GM13976 (cell line): ENCODE measurements at regions not wholly inside any gene's neighbourhood (a gene's known extent, or its start where the extent isn't known, plus 50 kb on each side); places are given as distances from the start of the nearest gene placed in this dataset.

Source experiments
- DNase-seq: peaks from one replicate; pipeline ENCODE4 v3.0.0; 2012; ENCODE audit warnings: low spot score
- in situ Hi-C: fragments of 300-500 bp; cut with MboI; formaldehyde crosslinking; loops from one replicate; pipeline ENCODE4 v1.12.0; 2022; ENCODE audit warnings: low sequenced_read_pairs, mixed read lengths, inconsistent platforms; ENCODE audit not compliant: unreplicated experiment
- TF ChIP-seq, protein P1 (sequence below): IDR thresholded peaks from 2 replicates; pipeline ENCODE4 v1.5.1; 2012; ENCODE audit warnings: borderline replicate concordance, mild to moderate bottlenecking; ENCODE audit not compliant: insufficient read depth; ENCODE audit errors: extremely low read depth, missing control alignments, control extremely low read depth

DNA sequence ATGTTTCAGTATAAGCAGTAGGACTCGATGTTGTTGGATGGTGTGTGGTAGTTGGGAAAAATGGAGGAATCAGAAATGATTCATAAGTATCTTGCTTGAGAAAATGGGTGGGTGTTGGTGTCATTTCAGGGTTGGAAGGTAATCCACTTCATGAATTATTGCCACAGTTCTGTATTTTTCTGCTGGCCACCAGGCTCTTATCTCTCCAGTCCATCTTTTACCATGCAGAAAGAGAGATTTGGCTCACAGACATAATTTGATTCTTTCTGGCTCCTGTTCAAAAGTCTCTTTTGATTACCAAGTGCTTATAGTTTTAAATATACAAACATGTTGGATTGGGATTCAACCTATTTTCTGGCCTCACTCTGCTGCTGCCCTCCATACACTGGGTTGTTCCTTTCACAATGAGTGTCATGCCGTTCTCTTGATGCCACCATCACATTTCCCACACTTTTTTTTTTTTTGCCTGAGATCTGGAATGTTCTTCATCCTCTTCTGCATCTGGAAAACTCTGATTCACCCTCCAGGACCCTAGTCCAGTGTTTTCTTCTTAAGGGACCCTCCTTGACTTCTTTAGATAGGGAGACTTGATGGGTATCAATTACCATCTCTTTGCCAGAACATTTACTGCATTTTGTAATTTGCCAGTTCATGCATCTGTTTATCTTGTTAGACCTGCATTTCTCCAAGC, 69.4 kb upstream of the GAP43 start:
- in situ Hi-C loops, result no loop called here
- DNase-seq, result no peak
- TF ChIP-seq, protein P1, sequence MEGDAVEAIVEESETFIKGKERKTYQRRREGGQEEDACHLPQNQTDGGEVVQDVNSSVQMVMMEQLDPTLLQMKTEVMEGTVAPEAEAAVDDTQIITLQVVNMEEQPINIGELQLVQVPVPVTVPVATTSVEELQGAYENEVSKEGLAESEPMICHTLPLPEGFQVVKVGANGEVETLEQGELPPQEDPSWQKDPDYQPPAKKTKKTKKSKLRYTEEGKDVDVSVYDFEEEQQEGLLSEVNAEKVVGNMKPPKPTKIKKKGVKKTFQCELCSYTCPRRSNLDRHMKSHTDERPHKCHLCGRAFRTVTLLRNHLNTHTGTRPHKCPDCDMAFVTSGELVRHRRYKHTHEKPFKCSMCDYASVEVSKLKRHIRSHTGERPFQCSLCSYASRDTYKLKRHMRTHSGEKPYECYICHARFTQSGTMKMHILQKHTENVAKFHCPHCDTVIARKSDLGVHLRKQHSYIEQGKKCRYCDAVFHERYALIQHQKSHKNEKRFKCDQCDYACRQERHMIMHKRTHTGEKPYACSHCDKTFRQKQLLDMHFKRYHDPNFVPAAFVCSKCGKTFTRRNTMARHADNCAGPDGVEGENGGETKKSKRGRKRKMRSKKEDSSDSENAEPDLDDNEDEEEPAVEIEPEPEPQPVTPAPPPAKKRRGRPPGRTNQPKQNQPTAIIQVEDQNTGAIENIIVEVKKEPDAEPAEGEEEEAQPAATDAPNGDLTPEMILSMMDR, result no peak

DNA sequence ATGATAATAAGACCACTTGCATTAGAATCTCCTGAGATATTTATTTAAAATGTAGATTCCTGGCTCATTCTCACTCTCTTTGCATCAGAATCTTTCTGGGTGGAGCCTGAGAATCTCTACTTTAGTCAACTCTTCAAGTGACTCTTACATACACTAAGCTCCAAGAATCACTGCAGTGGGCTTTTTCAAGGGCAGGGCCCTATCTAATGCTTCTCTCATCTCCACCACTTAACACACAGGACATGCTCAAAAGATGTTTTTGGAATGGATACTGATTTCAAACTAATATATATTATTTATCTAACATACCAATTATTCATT, 68.9 kb upstream of the GAP43 start:
- in situ Hi-C loops, result no loop called here
- DNase-seq, result no peak
- TF ChIP-seq, protein P1, result no peak

DNA sequence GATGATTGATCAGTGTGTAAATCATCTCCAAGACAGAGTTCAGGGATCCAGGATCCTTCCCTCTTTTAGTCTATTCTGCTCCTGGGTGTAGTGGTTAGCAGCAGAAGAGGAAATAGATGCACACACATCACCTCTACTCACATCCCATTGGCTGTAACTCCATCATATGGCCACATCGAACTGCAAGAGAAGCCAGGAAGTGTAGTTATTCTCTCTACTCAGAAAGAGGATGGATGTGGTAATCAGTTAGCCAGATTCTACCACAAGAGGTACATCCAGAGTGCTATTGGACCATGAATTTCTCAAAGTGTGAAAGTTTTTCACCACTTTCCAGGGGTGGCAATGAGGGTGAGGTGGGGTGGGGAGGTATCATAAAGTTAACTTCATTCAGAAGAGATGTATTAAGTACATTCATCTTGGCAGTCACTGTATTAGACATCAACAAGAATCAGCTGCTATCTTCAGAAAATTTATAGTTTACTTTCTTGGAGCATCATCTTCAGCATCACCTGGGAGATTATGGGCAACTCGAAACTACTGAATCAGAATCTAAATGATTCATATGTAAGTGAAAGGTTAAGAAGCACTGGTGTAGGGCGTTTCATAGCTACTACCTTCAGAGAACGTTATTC, 60.6 kb upstream of the GAP43 start:
- TF ChIP-seq, protein P1, result no peak
- in situ Hi-C loops, result no loop called here
- DNase-seq, result no peak

DNA sequence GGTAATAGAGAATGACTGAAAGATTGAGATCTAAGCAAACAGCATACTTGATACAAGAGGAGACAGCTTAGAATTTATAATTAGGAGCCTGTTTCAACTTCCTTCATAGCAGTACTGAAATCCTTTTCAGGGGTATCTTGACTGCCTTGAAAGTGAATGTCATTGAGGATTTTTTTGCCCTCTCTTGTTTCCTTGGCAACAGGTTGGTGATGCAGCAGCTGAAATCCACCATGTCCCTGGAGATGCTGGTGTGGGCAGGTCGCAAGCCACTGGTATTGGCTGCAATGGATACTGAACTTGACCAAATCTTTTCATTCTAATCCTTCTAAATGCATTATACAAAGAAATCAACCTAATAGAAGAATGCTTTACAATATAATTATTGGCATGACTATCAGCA, 59.3 kb upstream of the GAP43 start:
- TF ChIP-seq, protein P1, result no peak
- DNase-seq, result no peak
- in situ Hi-C loops, result no loop called here

DNA sequence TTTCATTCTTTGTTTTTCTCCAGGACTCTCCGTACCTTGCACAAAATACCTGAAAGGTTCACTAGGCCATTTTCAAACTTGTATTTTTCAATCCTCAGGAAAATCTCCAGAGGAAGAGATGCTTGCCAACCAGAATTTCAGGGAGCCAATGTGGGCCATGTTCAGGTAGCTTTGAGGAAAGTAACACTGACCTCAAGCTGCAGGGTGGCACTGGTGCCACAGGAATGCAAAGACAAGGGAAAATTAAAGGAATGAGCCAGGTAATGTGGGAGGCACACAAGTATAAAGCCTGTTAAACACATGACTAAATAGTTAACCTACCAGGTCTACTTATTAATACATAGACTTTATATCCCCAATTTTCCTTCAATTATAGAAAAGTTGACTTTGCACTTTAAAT, 51.9 kb upstream of the GAP43 start:
- TF ChIP-seq, protein P1, result no peak
- DNase-seq, result no peak
- in situ Hi-C loops, result no loop called here
